KMS-11 (cell line): ENCODE measurements at regions not wholly inside any gene's neighbourhood (a gene's known extent, or its start where the extent isn't known, plus 50 kb on each side); places are given as distances from the start of the nearest gene placed in this dataset.

ENCODE experiments used
- H2AFZ ChIP-seq: fragments of 200-600 bp; sonication (generic); 2 replicates; pipeline ENCODE4 v1.6.1; 2016; ENCODE audit warnings: antibody characterized with exemption, mixed run types, low read depth
- H3K27ac ChIP-seq: fragments of 200-600 bp; sonication (generic); 2 replicates; pipeline ENCODE4 v1.6.1; 2016; ENCODE audit warnings: mild to moderate bottlenecking, mixed run types
- H3K27me3 ChIP-seq: fragments of 200-600 bp; sonication (generic); 2 replicates; pipeline ENCODE4 v1.6.1; 2017; ENCODE audit warnings: mild to moderate bottlenecking, low read depth, mixed run types, moderate library complexity; ENCODE audit not compliant: insufficient read depth
- H3K36me3 ChIP-seq: fragments of 200-600 bp; sonication (generic); 2 replicates; pipeline ENCODE4 v1.6.1; 2017; ENCODE audit warnings: mild to moderate bottlenecking, mixed run types; ENCODE audit not compliant: insufficient read depth
- H3K4me1 ChIP-seq: fragments of 200-600 bp; sonication (generic); 2 replicates; pipeline ENCODE4 v1.6.1; 2016; ENCODE audit warnings: mild to moderate bottlenecking, low read depth, mixed run types; ENCODE audit not compliant: poor library complexity, severe bottlenecking
- H3K4me2 ChIP-seq: fragments of 200-600 bp; sonication (generic); 2 replicates; pipeline ENCODE4 v1.7.0; 2016; ENCODE audit warnings: mild to moderate bottlenecking, mixed run types
- H3K4me3 ChIP-seq: fragments of 200-600 bp; sonication (generic); IDR thresholded peaks from 2 replicates; pipeline ENCODE4 v1.6.1; 2017; ENCODE audit warnings: low read depth, low read length, mixed read lengths; ENCODE audit not compliant: insufficient read depth
- H3K79me2 ChIP-seq: fragments of 200-600 bp; sonication (generic); 2 replicates; pipeline ENCODE4 v1.6.1; 2016; ENCODE audit warnings: low read depth, mixed run types; ENCODE audit not compliant: insufficient read depth
- H3K9ac ChIP-seq: fragments of 200-600 bp; sonication (generic); 2 replicates; pipeline ENCODE4 v1.6.1; 2016; ENCODE audit warnings: mild to moderate bottlenecking, mixed run types
- H4K20me1 ChIP-seq: fragments of 200-600 bp; sonication (generic); 2 replicates; pipeline ENCODE4 v1.6.1; 2016; ENCODE audit warnings: mild to moderate bottlenecking, mixed run types; ENCODE audit not compliant: insufficient read depth
- CTCF ChIP-seq: fragments of 200-600 bp; sonication (generic); conservative IDR thresholded peaks from 2 replicates; pipeline ENCODE4 v1.6.1; 2017; ENCODE audit warnings: low read depth, mild to moderate bottlenecking, antibody characterized with exemption, low read length, moderate library complexity, mixed read lengths

GRCh38 chr5:133718457-133718856 is 106.1 kb upstream of the FSTL4 start:
- Histone ChIP-seq H3K9ac (no peak overlapping the region), H3K27ac (no peak overlapping the region), H4K20me1 (no peaks in the 10 kb centered on the region), H3K4me2 (no peak overlapping the region), H3K27me3 (no peaks in the 10 kb centered on the region), H3K4me1 (peaks cover 13% of the 10 kb centered on the region), H3K36me3 (no peaks in the 10 kb centered on the region), H2AFZ (no peak overlapping the region), H3K4me3 (no peak overlapping the region), H3K79me2 (no peaks in the 10 kb centered on the region)
- no peak for TF ChIP-seq CTCF

GRCh38 chr5:133716532-133717183 is 104.3 kb upstream of the FSTL4 start:
- TF ChIP-seq CTCF = no peak
- Histone ChIP-seq H3K79me2 (no peaks in the 10 kb centered on the region), H3K4me3 (no peak overlapping the region), H4K20me1 (no peaks in the 10 kb centered on the region), H3K9ac (no peak overlapping the region), H3K4me2 (no peak overlapping the region), H3K4me1 (peaks cover 13% of the 10 kb centered on the region), H2AFZ (no peak overlapping the region), H3K27me3 (no peaks in the 10 kb centered on the region), H3K36me3 (no peaks in the 10 kb centered on the region), H3K27ac (no peak overlapping the region)

GRCh38 chr5:133715616-133716015 is 103.3 kb upstream of the FSTL4 start:
- H3K4me2 ChIP-seq = no peak overlapping the region
- H3K36me3 ChIP-seq = no peaks in the 10 kb centered on the region
- H3K4me3 ChIP-seq = no peak overlapping the region
- no peak overlapping the region for H2AFZ ChIP-seq
- H3K79me2 ChIP-seq = no peaks in the 10 kb centered on the region
- peaks cover 13% of the 10 kb centered on the region for H3K4me1 ChIP-seq
- TF ChIP-seq CTCF = no peak
- H4K20me1 ChIP-seq = no peaks in the 10 kb centered on the region
- no peak overlapping the region for H3K27ac ChIP-seq
- H3K27me3 ChIP-seq = no peaks in the 10 kb centered on the region
- no peak overlapping the region for H3K9ac ChIP-seq

- Histone ChIP-seq H4K20me1 (no peaks in the 10 kb centered on the region), H3K27me3 (no peaks in the 10 kb centered on the region), H3K4me1 (peaks cover 13% of the 10 kb centered on the region), H3K79me2 (no peaks in the 10 kb centered on the region), H3K4me2 (no peak overlapping the region), H2AFZ (no peak overlapping the region), H3K36me3 (no peaks in the 10 kb centered on the region), H3K27ac (no peak overlapping the region), H3K9ac (no peak overlapping the region), H3K4me3 (no peak overlapping the region)
- no peak for TF ChIP-seq CTCF
These were observed 102.9 kb upstream of the FSTL4 start for GRCh38 chr5:133715216-133715615.
